Stimulated activated CD8-positive, alpha-beta memory T cell treated with anti-CD3 and anti-CD28 coated beads, Interleukin-2, amount 100 ng/mL, for 1 hour (primary cell): ENCODE measurements at regions not wholly inside any gene's neighbourhood (a gene's known extent, or its start where the extent isn't known, plus 50 kb on each side); places are given as distances from the start of the nearest gene placed in this dataset.

Experiments used
- DNase-seq, 2 donors: peaks; one replicate each; pipeline ENCODE4 v3.0.0-alpha.2; 2020; ENCODE audit warnings: low read depth in 2 of 2

GRCh38 chr2:47236503-47237215 is 60.3 kb upstream of the CALM2 start:
- no peak for DNase-seq

GRCh38 chr2:47235132-47235531 is 58.8 kb upstream of the CALM2 start:
- no peak for DNase-seq

- no peak for DNase-seq
Measured at GRCh38 chr2:47234456-47234855, 58.1 kb upstream of the CALM2 start.

GRCh38 chr2:47232738-47233415 is 56.6 kb upstream of the CALM2 start:
- DNase-seq = no peak

- DNase-seq = no peak
Measured at GRCh38 chr2:47230418-47230817, 54.1 kb upstream of the CALM2 start.

- no peak for DNase-seq
Measured at GRCh38 chr2:47227532-47228279, 51.4 kb upstream of the CALM2 start.

- no peak for DNase-seq
Measured at GRCh38 chr2:47226923-47227220, 50.6 kb upstream of the CALM2 start.

GRCh38 chr2:47226132-47226922 is 50.0 kb upstream of the CALM2 start:
- DNase-seq = no peak
